ENCODE measurements at regions not wholly inside any gene's neighbourhood (a gene's known extent, or its start where the extent isn't known, plus 50 kb on each side); places are given as distances from the start of the nearest gene placed in this dataset.

DNA sequence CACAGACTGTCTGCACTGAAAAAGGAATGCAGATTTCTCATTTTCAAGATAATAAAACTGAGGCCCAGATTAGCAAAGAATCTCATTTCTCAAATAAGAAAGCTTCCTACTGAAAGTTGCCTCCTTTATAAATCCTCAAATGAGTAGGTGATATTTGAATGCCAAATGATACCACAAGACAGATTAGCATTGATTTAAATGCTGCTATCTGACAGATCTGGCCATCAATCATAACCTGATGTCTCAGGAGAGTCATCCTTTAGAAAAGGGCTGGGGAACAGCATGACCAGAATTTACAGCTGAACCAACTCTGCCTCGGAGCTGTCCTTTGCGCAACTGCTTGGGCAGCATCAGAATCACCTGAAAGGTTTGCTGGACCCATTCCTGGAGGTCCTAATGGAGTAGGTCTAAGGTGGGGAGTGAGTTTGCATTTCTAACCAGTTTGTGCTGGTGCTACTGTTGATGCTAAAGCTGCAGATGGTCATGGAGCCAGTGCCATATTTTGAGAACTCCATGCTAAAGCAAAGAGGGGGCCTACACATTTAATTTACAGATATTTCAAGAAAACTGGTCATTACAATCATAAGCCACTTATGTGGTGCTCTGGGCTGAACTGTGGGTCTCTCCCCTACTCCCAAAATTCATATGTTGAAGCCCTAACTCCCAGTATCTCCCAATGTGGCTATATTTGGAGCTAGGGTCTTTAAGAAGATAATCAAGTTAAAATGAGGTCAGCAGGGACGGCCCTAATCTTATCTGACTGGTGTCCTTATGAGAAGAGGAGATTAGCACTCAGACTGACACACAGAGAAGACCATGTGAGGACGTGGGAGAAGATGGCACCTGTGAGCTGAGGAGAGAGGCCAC is 295.5 kb upstream of the JARID2 start:
- ATAC-seq (ENCODE audit: poor library complexity) (no peak), DNase-seq (no peak)
- intact Hi-C loops (cut with DNase I), result no loop called here

DNA sequence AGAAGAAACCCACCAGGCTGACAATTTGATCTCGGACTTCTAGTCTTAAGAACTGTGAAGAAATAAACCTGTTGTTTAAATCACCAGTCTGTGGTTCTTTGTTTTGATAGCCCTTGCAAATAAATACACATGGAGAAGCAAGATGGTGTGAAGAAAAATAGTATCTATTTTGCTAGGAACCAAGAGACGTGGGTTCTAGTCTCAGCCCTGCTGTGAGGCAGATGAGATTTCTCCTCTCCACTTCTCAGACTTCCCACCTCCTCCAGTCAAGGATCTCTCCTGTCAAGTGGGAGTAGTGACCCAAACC is 294.9 kb upstream of the JARID2 start:
- intact Hi-C loops (cut with DNase I), result no loop called here
- no peak for DNase-seq
- ATAC-seq (ENCODE audit: poor library complexity), result no peak

DNA sequence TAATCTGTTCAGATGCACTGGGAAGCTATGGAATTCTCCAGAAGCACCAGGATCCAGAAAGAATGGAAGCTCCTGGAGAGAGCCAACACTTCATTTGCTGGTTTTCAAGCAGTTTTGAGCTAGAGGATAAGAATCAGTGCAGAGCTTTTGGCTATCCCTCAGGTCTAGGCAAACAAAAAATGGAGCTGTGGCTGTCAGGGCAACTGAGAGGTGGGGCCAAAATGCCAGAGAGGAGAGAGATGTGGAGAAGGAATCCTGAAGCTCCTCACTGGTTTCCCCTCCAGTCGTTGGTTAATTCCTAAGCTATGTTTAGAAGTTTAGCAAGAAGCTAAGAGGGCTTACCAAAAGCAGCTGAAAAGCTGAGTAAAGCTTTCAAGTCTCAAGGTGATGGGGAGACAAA is 294.2 kb upstream of the JARID2 start:
- ATAC-seq (ENCODE audit: poor library complexity), result no peak
- DNase-seq, result no peak
- intact Hi-C loops (cut with DNase I), result no loop called here

DNA sequence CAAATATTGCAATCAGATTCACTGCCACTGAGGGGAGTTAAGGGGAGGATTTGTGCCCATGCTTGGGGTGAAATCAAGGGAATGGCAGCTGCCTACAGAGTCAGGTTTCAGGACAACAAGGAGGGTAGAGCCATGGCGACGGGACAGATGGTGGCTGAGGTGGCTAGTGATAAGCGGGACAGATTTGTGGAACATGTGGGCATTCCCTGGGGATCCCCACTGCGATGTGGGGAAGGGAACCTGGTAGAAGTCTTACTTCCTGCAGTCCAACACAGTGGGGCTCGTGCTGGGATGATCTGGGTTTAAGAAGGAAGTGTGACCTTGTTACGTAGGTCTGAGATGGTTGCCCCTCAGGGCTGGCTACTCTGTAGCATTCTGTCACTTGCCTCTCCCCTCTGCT is 292.0 kb upstream of the JARID2 start:
- ATAC-seq (ENCODE audit: poor library complexity), result no peak
- intact Hi-C loops (cut with DNase I), result no loop called here

DNA sequence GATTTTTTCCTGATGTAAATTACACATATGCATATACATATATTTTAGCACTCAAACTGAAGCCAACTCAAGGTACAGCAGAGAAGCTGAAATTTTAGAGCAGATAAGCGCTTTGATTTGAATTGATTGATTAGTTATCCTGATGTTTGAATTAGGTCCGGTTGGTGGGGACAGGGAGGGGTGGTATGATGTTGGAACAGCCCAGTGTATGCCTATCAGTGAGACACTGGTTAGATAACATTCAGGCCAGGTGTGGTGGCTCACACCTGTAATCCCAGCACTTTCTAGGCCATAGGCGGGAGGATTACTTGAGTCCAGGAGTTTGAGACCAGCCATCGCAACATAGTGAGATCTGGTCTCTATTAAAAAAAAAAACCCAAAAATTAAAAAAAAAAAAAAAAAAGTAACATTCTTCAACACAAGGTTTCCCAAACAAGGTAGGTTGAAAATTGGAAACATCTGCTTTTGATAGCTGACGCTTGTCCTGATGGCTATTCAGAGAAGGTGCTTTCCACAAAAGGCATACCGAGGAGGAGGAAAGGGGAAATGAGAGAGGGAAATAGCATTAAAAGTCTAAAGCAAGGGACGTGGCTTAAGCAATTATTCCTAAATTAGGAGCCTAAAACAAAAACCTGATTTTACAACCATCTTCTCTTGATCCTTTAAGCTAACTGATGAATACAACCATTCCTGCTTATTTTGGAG is 288.4 kb upstream of the JARID2 start:
- intact Hi-C loops (cut with DNase I), result no loop called here
- no peak for DNase-seq
- ATAC-seq (ENCODE audit: poor library complexity), result no peak

More for the DNA sequence above, 292.0 kb upstream of the JARID2 start:
- DNase-seq, result no peak

DNA sequence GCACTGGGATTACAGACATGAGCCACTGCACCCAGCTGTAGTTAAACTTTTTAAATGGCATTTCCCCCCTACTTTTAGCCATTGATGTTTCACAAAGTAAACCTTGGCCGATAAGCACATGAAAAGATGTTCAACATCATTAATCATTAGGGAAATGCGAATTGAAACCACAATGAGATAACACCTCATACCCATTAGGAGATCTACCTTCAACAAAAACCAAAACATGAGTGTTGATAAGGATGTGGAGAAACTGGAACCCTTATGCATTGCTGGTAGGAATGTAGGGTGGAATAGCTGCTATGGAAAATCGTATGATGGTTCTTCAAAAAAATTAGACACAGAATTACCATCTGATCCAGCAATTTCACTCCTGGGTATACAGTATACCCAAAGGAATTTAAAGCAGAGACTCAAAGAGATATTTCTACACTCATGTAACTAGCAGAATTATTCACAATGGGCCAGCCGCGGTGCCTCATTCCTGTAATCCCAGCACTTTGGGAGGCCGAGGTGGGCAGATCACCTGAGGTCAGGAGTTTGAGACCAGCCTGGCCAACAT is 286.5 kb upstream of the JARID2 start:
- intact Hi-C loops (cut with DNase I), result no loop called here
- no peak for DNase-seq
- ATAC-seq (ENCODE audit: poor library complexity), result no peak

DNA sequence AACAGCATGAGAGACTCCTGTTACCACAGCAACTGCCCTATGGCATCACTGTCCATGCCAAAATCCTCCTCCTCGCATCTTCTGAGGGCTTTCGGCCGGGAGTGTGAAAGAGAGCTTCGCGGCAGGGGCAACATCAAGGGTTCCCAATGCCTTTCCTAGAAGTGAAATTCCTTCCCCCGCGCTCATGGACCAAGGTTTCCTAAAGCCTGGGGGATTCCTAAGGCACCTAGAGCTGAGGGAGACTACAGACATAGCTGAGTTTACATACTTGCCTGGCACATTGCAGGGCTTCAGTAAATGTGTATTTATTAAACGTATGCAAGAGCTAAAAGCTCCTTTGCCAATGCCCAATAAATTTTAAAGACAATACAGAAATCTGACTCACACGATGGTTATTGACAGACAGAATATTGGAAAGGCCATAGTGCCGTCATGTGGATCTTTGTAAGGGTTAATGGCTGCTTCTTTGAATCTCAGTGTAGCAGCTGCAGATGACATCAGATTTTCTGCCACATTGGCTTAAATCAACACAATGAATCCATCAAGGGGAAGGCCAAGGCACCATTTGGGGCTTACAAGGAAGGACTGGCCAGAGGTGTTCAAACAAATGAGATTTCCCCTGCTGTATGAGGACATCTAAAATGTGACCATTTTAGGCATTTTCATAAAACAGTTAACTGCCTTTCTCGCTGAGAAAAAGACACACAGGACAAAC is 281.2 kb upstream of the JARID2 start:
- no peak for ATAC-seq (ENCODE audit: poor library complexity)
- intact Hi-C loops (cut with DNase I), result no loop called here
- no peak for DNase-seq

DNA sequence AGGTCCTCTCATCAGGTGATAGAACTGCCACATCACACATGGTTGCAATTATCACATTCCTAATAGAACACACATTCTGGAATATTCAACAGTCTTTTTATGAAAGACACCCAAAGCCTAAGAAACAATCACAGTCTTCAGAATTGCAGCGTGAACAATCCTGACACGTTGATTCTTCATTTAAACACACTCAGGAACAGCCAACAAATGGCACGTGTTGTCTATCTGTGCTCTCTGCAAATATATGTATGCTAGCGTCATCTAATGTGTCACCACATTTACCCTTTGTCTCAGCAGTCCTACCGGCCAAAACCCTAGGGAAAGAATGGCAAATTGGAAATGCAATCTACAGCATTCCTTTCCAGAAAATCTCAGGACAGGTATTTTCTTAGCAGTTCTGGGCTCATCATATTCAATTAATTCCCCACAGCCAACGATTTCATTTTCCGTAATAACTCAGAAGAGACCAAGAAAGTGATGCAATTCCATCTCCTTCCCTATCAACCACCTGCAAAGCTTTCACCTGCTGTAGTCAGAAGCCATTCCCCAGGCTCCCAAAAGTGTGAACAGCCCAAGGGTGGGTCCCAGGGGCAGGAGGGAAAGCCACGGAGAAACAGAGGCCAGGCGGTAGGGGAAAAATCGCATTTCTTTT is 280.3 kb upstream of the JARID2 start:
- no peak for ATAC-seq (ENCODE audit: poor library complexity)
- intact Hi-C loops (cut with DNase I), result no loop called here
- no peak for DNase-seq

DNA sequence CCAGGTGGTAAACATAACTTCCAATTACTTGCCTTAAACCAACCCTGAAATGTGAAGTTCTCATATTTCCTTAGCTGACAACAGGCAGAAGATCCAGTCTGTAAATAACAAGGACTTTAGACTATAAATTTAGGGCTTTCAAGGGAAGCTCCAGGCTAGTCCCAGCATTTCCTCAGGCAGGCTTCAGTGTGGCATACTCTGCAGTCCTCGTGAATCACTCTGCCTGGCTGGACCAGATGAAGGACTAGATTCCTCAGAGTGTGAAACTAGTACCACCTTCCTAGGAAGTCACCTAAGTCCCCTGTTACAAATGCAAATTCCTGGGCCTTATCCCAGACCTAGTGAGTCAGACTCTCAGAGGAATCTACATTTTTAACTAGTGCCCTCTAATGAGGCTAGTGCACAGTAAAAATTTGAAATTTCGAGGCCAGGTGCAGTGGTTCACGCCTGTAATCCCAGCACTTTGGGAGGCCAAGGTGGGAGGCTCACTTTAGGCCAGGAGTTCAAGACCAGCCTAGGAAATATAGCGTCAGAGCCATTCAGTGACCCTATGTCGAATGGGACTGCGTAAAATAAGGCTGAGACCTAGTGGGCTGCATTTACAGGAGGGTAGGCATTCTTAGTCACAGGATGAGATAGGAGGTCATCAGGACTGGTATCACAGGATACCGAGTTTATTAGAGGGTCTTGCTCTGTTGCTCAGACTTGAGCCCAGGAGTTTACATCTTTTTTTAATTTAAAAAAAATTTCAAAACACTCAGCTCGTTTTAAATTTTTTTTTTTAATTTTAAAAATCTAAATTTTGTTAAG is 279.6 kb upstream of the JARID2 start:
- intact Hi-C loops (cut with DNase I), result no loop called here
- ATAC-seq (ENCODE audit: poor library complexity) (no peak), DNase-seq (no peak)

DNA sequence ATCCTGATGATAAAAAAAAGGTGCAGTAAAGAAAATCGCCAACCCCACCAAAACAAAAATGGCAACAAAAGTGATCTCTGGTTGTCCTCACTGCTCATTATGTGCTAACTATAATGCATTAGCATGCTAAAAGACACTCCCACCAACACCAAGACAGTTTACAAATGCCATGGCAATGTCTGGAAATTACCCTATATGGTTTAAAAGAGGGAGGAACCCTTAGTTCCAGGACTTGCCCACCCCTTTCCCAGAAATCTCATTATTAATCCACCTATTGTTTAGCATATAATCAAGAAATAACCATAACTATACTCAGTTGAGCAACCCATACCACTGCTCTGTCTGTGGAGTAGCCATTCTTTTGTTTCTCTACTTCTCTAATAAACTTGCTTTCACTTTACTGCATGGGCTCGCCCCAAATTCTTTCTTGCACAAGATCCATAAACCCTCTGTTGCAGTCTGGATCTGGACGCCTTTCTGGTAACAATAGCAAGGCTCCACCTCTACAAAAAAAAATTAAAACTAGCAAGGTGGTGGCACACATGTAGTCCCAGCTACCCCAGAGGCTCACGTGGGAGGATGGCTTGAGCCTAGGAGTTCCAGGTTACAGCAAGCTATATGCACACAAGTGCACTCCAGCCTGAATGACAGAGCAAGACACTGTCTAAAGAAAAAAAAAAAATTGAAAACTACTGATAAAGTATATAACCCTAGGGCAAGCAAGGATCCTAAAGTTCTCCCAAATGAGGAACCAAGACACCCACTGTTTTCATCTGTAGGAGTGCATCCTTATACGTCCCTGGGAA is 278.8 kb upstream of the JARID2 start:
- ATAC-seq (ENCODE audit: poor library complexity) (no peak), DNase-seq (no peak)
- intact Hi-C loops (cut with DNase I), result no loop called here

DNA sequence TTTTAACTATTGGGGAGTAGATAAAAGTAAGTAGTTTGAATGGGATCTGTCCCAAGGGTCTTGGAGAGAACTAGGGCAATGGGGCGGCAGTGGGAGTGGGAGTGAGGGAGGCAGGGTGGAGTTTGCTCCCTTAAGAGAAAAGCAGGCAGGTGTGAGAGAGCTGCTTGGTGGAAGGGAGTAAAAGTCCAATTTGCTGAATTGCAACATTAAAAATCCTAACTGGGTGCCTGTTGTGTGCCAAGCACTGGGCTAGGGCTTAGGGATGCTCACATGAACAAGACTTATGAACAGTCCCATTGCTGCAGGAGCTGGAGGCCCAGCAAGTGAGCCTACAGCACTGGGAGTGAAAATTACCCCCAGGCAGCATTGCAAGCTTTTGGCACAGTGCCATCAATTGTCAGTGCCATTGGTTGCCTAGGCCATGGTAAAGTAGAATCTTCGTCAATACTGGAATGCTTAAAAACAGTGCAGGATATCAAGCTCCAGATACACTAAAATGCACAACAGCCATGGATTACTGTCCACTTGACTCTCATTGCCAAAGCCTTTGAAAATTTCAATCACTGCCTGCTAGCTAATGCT is 277.7 kb upstream of the JARID2 start:
- no peak for DNase-seq
- intact Hi-C loops (cut with DNase I), result no loop called here
- ATAC-seq (ENCODE audit: poor library complexity), result no peak

DNA sequence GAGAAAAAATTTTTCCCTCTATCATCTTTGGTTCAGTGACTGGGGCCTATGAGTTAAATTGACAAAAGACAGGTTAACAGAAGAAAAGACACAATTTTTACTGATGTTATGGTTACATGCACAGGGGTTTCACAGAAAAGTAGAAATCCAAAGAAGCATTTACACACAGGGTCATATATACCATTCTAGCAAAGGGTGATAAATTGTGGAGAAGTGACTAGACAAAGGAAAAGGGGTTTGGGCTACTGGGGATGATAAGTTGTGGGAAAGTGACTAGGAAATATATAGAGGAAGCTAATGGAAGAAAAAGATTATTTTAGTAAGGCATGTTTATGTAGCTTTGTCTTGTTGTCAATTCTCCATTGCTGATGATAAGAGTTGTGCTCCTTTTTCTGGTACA is 276.7 kb upstream of the JARID2 start:
- DNase-seq, result no peak
- no peak for ATAC-seq (ENCODE audit: poor library complexity)
- intact Hi-C loops (cut with DNase I), result no loop called here

DNA sequence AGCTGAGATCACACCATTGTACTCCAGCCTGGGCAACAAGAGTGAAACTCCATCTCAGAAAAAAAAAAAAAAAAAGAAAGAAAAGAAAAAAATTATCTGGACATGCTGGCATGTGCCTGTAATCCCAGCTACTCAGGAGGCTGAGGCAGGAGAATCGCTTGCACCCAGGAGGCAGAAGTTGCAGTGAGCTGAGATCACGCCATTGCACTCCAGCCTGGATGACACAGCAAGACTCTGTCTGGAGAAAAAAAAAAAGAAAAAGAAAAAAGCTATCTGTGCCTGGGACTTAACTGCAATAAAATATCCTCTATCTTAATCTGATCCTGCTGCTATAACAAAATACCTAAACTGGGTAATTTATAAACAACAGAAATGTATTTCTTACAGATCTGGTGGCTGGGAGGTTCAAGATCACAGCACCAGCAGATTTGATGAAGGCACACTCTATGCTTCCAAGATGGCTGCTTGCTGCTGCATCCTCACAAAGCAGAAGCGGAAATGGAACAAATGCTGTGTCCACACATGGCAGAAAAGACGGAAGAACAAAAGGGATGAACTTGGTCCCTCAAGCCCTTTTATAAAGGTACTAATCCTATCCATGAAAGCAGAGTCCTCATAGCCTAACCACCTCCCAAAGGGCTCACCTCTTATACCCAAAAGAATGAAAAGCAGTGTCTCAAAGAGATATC is 273.3 kb upstream of the JARID2 start:
- intact Hi-C loops (cut with DNase I), result no loop called here
- no peak for DNase-seq
- no peak for ATAC-seq (ENCODE audit: poor library complexity)

DNA sequence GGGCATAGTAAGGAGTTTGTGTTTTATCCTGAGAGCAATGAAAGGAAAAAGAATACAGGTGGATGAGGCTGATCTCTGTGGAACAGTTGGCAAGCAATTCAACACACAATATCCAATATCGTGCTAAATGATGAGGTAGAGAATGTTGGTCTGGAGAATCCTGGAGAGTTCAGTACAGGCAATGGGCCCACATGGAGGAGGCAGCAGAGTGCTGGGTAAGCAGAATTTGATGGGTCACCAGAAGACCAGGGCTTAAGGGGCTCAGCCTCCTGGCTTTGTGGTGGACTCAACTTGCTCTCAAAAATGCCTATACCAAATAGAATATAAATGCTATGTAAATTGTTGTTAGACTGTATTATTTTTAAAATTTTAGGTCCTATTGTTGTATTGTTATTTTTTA is 271.5 kb upstream of the JARID2 start:
- ATAC-seq (ENCODE audit: poor library complexity) (no peak), DNase-seq (no peak)
- intact Hi-C loops (cut with DNase I), result no loop called here

DNA sequence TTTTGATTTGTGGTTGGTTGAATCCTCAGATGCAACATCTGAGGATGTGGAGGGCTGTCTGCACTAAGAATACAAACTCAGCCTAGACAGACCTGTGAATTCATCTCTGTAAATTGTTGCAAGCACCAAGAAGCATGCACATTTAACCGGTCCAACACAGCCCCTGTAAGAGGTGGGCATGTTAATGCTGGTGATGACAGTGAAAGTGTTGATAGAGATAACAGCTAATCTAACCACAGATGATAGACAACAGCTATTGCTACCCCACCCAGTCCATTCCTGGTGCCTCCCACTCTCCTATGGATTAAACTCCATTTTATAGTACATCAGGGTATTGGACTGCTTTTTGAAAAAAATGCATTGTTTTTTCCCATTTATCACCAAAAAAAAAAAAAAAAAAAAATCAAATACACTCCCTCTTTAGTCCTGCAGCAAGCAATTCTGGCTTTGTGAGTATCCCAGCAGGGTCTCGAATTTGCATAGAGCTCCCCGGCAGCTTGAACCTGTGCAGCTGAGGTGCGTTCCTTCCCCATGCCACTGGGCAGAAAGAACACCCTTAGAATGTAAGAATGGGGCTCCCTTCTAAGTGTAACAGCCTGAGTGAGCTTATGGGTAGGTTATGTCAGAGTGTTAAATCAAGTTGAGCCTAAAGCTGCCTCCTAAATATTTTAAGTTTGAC is 270.9 kb upstream of the JARID2 start:
- intact Hi-C loops (cut with DNase I), result no loop called here
- ATAC-seq (ENCODE audit: poor library complexity) (no peak), DNase-seq (no peak)

DNA sequence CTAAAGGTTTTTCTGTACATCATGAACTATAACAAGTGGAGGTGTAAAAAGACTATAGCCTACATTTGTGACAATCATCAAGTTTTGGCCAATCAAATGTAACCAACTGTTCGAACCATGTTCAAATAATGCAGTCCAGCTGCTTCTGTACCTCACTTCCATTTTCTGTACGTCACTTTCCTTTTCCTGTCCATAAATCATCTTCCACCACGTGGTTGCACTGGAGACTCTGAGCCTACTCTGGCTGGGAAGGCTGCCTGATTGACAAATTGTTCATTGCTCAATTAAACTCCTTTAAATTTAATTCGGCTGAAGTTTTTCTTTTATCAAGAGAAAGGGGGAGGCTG is 270.4 kb upstream of the JARID2 start:
- no peak for ATAC-seq (ENCODE audit: poor library complexity)
- intact Hi-C loops (cut with DNase I), result no loop called here
- no peak for DNase-seq

All from Right ventricle myocardium superior (tissue), 1 donor.